IMR-90 (cell line): ENCODE measurements at regions not wholly inside any gene's neighbourhood (a gene's known extent, or its start where the extent isn't known, plus 50 kb on each side); places are given as distances from the start of the nearest gene placed in this dataset.

Source experiments
- ATAC-seq: fragments of 200-7000 bp; cut with Tn5 transposase; 2 replicates; pipeline ENCODE4 v1.9.1; 2020; ENCODE audit warnings: low read depth, mild to moderate bottlenecking, moderate library complexity
- BruUV-seq: library from RNA; stranded (reverse); fragments of 400-500 nt; replicated peaks from 2 replicates; lab custom pipeline; 2021; lab: Mats Ljungman, UMichigan
- CTCF ChIA-PET: fragments of 300-600 bp; formaldehyde crosslinking; extraction: SDS; loops from one replicate; lab custom pipeline; 2021; ENCODE audit warnings: antibody characterized with exemption; lab: Yijun Ruan, JAX
- POLR2A ChIA-PET: fragments of 300-600 bp; sonication (Branson Sonifier 250); formaldehyde crosslinking; loops from one replicate; lab custom pipeline; 2022; ENCODE audit warnings: antibody characterized with exemption; ENCODE audit not compliant: unreplicated experiment; lab: Charles Lee
- DNase-seq: peaks from one replicate; pipeline ENCODE4 v3.0.0; 2013
- H2AFZ ChIP-seq: replicated peaks from 2 replicates; pipeline ENCODE3; 2013; ENCODE audit warnings: low read length, mild to moderate bottlenecking; ENCODE audit not compliant: poor library complexity
- H2AK5ac ChIP-seq: 2 replicates; pipeline ENCODE4 v1.6.1; 2013; ENCODE audit warnings: low read depth, low read length, inconsistent platforms
- H2AK9ac ChIP-seq: replicated peaks from 2 replicates; pipeline ENCODE3; 2013; ENCODE audit warnings: mild to moderate bottlenecking, low read depth, low read length, moderate library complexity; ENCODE audit not compliant: poor library complexity
- H2BK120ac ChIP-seq: 2 replicates; pipeline ENCODE4 v1.6.1; 2013; ENCODE audit warnings: low read depth, low read length, inconsistent platforms
- H2BK15ac ChIP-seq: 3 replicates; pipeline ENCODE4 v1.6.1; 2013; ENCODE audit warnings: low read depth, low read length, inconsistent platforms
- H2BK20ac ChIP-seq: 2 replicates; pipeline ENCODE4 v1.6.1; 2013; ENCODE audit warnings: low read depth, mild to moderate bottlenecking, inconsistent platforms, low read length, moderate library complexity
- H2BK5ac ChIP-seq: 2 replicates; pipeline ENCODE4 v1.6.1; 2013; ENCODE audit warnings: mild to moderate bottlenecking, low read depth, low read length, inconsistent platforms; ENCODE audit not compliant: poor library complexity, severe bottlenecking
- H3K14ac ChIP-seq: replicated peaks from 2 replicates; pipeline ENCODE4 v1.6.1; 2013; ENCODE audit warnings: low read depth, low read length, inconsistent platforms
- H3K18ac ChIP-seq: 2 replicates; pipeline ENCODE4 v1.6.1; 2013; ENCODE audit warnings: low read depth, low read length, control low read depth
- H3K23ac ChIP-seq: 2 replicates; pipeline ENCODE4 v1.6.1; 2013; ENCODE audit warnings: low read depth, low read length, inconsistent platforms
- H3K27ac ChIP-seq: 2 replicates; pipeline ENCODE4 v1.5.1; 2013; ENCODE audit warnings: mild to moderate bottlenecking, control low read depth, low read length; ENCODE audit not compliant: insufficient read depth
- H3K27me3 ChIP-seq: 2 replicates; pipeline ENCODE4 v1.6.1; 2013; ENCODE audit warnings: low read length; ENCODE audit not compliant: control insufficient read depth, insufficient read depth
- H3K36me3 ChIP-seq: 2 replicates; pipeline ENCODE4 v1.6.1; 2013; ENCODE audit warnings: low read length, mixed read lengths; ENCODE audit not compliant: control insufficient read depth, insufficient read depth
- H3K4ac ChIP-seq: 2 replicates; pipeline ENCODE4 v1.6.1; 2013; ENCODE audit warnings: low read depth, low read length, inconsistent platforms
- H3K4me1 ChIP-seq: 2 replicates; pipeline ENCODE4 v1.6.1; 2013; ENCODE audit warnings: low read length, mixed read lengths; ENCODE audit not compliant: control insufficient read depth, insufficient read depth
- H3K4me2 ChIP-seq: 2 replicates; pipeline ENCODE4 v1.6.1; 2013; ENCODE audit warnings: low read depth, mild to moderate bottlenecking, control low read depth, low read length, moderate library complexity
- H3K4me3 ChIP-seq: 2 replicates; pipeline ENCODE4 v1.5.1; 2013; ENCODE audit warnings: low read depth, mild to moderate bottlenecking, control low read depth, low read length, moderate library complexity; ENCODE audit not compliant: insufficient read depth
- H3K56ac ChIP-seq: 2 replicates; pipeline ENCODE4 v1.6.1; 2013; ENCODE audit warnings: low read length, inconsistent platforms; ENCODE audit not compliant: insufficient read depth; ENCODE audit errors: extremely low read depth
- H3K79me1 ChIP-seq, 2 experiments: 2 replicates each; pipeline ENCODE4 v1.6.1; 2013; ENCODE audit warnings: low read length in 2 of 2, inconsistent platforms in 1 of 2, low read depth in 1 of 2
- H3K9ac ChIP-seq: 2 replicates; pipeline ENCODE4 v1.6.1; 2013; ENCODE audit warnings: low read depth, low read length, control low read depth
- H3K9me1 ChIP-seq: 2 replicates; pipeline ENCODE4 v1.6.1; 2013; ENCODE audit warnings: low read length, inconsistent platforms; ENCODE audit not compliant: insufficient read depth
- H3K9me3 ChIP-seq: 2 replicates; pipeline ENCODE4 v1.6.1; 2013; ENCODE audit warnings: low read length; ENCODE audit not compliant: control insufficient read depth, insufficient read depth
- H4K20me1 ChIP-seq: 2 replicates; pipeline ENCODE4 v1.6.1; 2013; ENCODE audit warnings: low read length, inconsistent platforms; ENCODE audit not compliant: insufficient read depth
- H4K5ac ChIP-seq: 2 replicates; pipeline ENCODE4 v1.6.1; 2013; ENCODE audit warnings: mild to moderate bottlenecking, low read depth, low read length, control low read depth
- H4K8ac ChIP-seq, 2 experiments: 2 replicates each; pipeline ENCODE4 v1.6.1; 2013; ENCODE audit warnings: low read depth in 2 of 2, low read length in 2 of 2, control low read depth in 1 of 2, inconsistent platforms in 1 of 2
- H4K91ac ChIP-seq: 2 replicates; pipeline ENCODE4 v1.6.1; 2013; ENCODE audit warnings: low read depth, low read length, inconsistent platforms; ENCODE audit not compliant: insufficient read depth
- BHLHE40 ChIP-seq: fragments of 150-350 bp; IDR thresholded peaks from 2 replicates; pipeline ENCODE4 v1.6.1; 2016; ENCODE audit warnings: mild to moderate bottlenecking, low read depth, low read length
- WGBS, 2 experiments: methylation state at CpG; one replicate each; pipeline versions ENCODE4 v1.1.5 to v1.1.7; 2013; ENCODE audit warnings: missing lambda C conversion rate in 2 of 2; ENCODE audit not compliant: insufficient read length in 1 of 2; ENCODE audit errors: extremely low coverage in 2 of 2; 5-methylcytosine and 5-hydroxymethylcytosine counted together
- dilution Hi-C: fragments of 300-500 bp; cut with HindIII; formaldehyde crosslinking; loops from one replicate; pipeline ENCODE4 v1.14.3; 2018; ENCODE audit warnings: low sequenced_read_pairs; ENCODE audit not compliant: unreplicated experiment
- in situ Hi-C: fragments of 300-500 bp; cut with MboI; formaldehyde crosslinking; loops from 3 replicates; pipeline ENCODE4 v1.14.3; 2019; ENCODE audit warnings: low sequenced_read_pairs, inconsistent platforms, mixed read lengths
- intact Hi-C: fragments of 100-400 bp; cut with micrococcal nuclease; formaldehyde crosslinking; loops from 2 replicates; pipeline ENCODE4 v1.10.0; 2022

- TF ChIP-seq BHLHE40 = no peak
- Histone ChIP-seq H2AK9ac (no peak overlapping the region), H3K4me2 (no peak overlapping the region), H3K4ac (no peak overlapping the region), H2BK15ac (no peak overlapping the region), H2AK5ac (no peak overlapping the region), H3K27ac (no peak overlapping the region), H4K8ac (no peak overlapping the region), H2BK5ac (no peak overlapping the region), H2BK20ac (no peak overlapping the region), H4K91ac (no peak overlapping the region), H3K27me3 (no peaks in the 10 kb centered on the region; the same call in 1 of the 2 replicates), H3K9me1 (no peaks in the 10 kb centered on the region), H4K20me1 (no peaks in the 10 kb centered on the region), H3K4me1 (no peaks in the 10 kb centered on the region), H3K18ac (no peak overlapping the region), H2AFZ (no peak overlapping the region), H3K79me1 (no peaks in the 10 kb centered on the region), H3K9ac (no peak overlapping the region), H3K9me3 (no peaks in the 10 kb centered on the region), H2BK120ac (no peak overlapping the region), H3K23ac (no peak overlapping the region), H3K14ac (no peak overlapping the region), H3K4me3 (no peak overlapping the region), H3K36me3 (no peaks in the 10 kb centered on the region), H4K5ac (no peak overlapping the region), H3K56ac (no peak overlapping the region)
- ChIA-PET CTCF (interaction anchor here (1.1 kb wide), 1 partner anchor 13 kb away, joined by 3 read pairs; no protein-coding TSS in a partner anchor), POLR2A (no interaction called here)
- in situ Hi-C loops (loop anchor here (5.0 kb wide), 1 partner anchor 56 kb away; no protein-coding TSS in a partner anchor), intact Hi-C loops (loop anchor here (10.0 kb wide), 1 partner anchor 269 kb away; no protein-coding TSS in a partner anchor), dilution Hi-C loops (no loop called here)
- 90% methylated on average over 4 of the region's 8 CpGs; no CpG with 5 or more reads in 1 of the 2 experiments for WGBS, 2 experiments
- BruUV-seq = no TSS peak
- ATAC-seq = no peak
- DNase-seq = no peak
Measured at GRCh38 chr3:176933704-176934103, 263.6 kb downstream of the TBL1XR1 start.
